Activated CD8-positive, alpha-beta memory T cell treated with anti-CD3 and anti-CD28 coated beads, Interleukin-2, amount 50 U/mL, for 1 hour (primary cell): ENCODE measurements at regions not wholly inside any gene's neighbourhood (a gene's known extent, or its start where the extent isn't known, plus 50 kb on each side); places are given as distances from the start of the nearest gene placed in this dataset.
"Not testable (repeated sequence)": the region's sequence is repeated elsewhere in the genome, so short reads cannot be mapped to it uniquely, and the experiment has no call there.

Experiments used
- DNase-seq: peaks from one replicate; pipeline ENCODE4 v3.0.0-alpha.2; 2020; ENCODE audit errors: extremely low read depth

- not testable (repeated sequence) for DNase-seq
Measured at GRCh38 chr2:87539151-87539943, 208.5 kb upstream of the PLGLB2 start.

- DNase-seq = not testable (repeated sequence)
Measured at GRCh38 chr2:87540242-87540641, 207.6 kb upstream of the PLGLB2 start.

- not testable (repeated sequence) for DNase-seq
Measured at GRCh38 chr2:87542599-87543174, 205.2 kb upstream of the PLGLB2 start.

GRCh38 chr2:87543797-87544196 lies 204.1 kb upstream of the PLGLB2 start:
- DNase-seq = not testable (repeated sequence)

- not testable (repeated sequence) for DNase-seq
Measured at GRCh38 chr2:87547106-87547505, 200.8 kb upstream of the PLGLB2 start.

GRCh38 chr2:87547966-87548365 lies 199.9 kb upstream of the PLGLB2 start:
- not testable (repeated sequence) for DNase-seq

- not testable (repeated sequence) for DNase-seq
Measured at GRCh38 chr2:87548681-87549536, 199.0 kb upstream of the PLGLB2 start.

- not testable (repeated sequence) for DNase-seq
Measured at GRCh38 chr2:87549561-87550202, 198.2 kb upstream of the PLGLB2 start.

GRCh38 chr2:87554678-87555077 lies 193.2 kb upstream of the PLGLB2 start:
- DNase-seq = not testable (repeated sequence)

GRCh38 chr2:87555082-87555481 lies 192.8 kb upstream of the PLGLB2 start:
- not testable (repeated sequence) for DNase-seq

GRCh38 chr2:87559001-87559400 lies 188.9 kb upstream of the PLGLB2 start:
- DNase-seq = not testable (repeated sequence)

- DNase-seq = not testable (repeated sequence)
Measured at GRCh38 chr2:87559735-87560134, 188.2 kb upstream of the PLGLB2 start.

GRCh38 chr2:87565116-87565515 lies 182.8 kb upstream of the PLGLB2 start:
- not testable (repeated sequence) for DNase-seq

GRCh38 chr2:87566531-87566930 lies 181.4 kb upstream of the PLGLB2 start:
- DNase-seq = not testable (repeated sequence)

GRCh38 chr2:87567093-87567492 lies 180.8 kb upstream of the PLGLB2 start:
- not testable (repeated sequence) for DNase-seq

- not testable (repeated sequence) for DNase-seq
Measured at GRCh38 chr2:87567912-87568311, 180.0 kb upstream of the PLGLB2 start.

- not testable (repeated sequence) for DNase-seq
Measured at GRCh38 chr2:87568554-87569278, 179.2 kb upstream of the PLGLB2 start.

- not testable (repeated sequence) for DNase-seq
Measured at GRCh38 chr2:87569689-87570397, 178.0 kb upstream of the PLGLB2 start.

GRCh38 chr2:87571889-87572465 lies 175.9 kb upstream of the PLGLB2 start:
- not testable (repeated sequence) for DNase-seq

- not testable (repeated sequence) for DNase-seq
Measured at GRCh38 chr2:87572906-87573305, 175.0 kb upstream of the PLGLB2 start.
